Neural cell (in vitro differentiated cells): ENCODE measurements at regions not wholly inside any gene's neighbourhood (a gene's known extent, or its start where the extent isn't known, plus 50 kb on each side); places are given as distances from the start of the nearest gene placed in this dataset.

Experiments used
- H2AFZ ChIP-seq: fragments of 200-600, 300-800 bp; sonication (generic), shearing (Covaris generic); 2 replicates; pipeline ENCODE4 v1.6.0; 2014; ENCODE audit warnings: low read depth, mild to moderate bottlenecking, antibody characterized with exemption, low read length, moderate library complexity
- H3F3A ChIP-seq: fragments of 200-600 bp; shearing (Covaris generic); 2 replicates; pipeline ENCODE4 v1.6.1; 2016; ENCODE audit warnings: mild to moderate bottlenecking, moderate library complexity, mixed read lengths, antibody characterized with exemption, low read length; ENCODE audit not compliant: insufficient read depth, poor library complexity, severe bottlenecking
- H3K27ac ChIP-seq: fragments of 200-600, 300-800 bp; sonication (generic), shearing (Covaris generic); 2 replicates; pipeline ENCODE4 v1.5.1; 2014; ENCODE audit warnings: mild to moderate bottlenecking, low read length, moderate library complexity
- H3K27me3 ChIP-seq: fragments of 300-800, 200-600 bp; sonication (generic), shearing (Covaris generic); 2 replicates; pipeline ENCODE4 v1.6.0; 2014; ENCODE audit warnings: mild to moderate bottlenecking, low read depth, low read length, moderate library complexity; ENCODE audit not compliant: insufficient read depth
- H3K36me3 ChIP-seq: fragments of 300-800, 200-600 bp; sonication (generic), shearing (Covaris generic); 2 replicates; pipeline ENCODE4 v1.5.1; 2014; ENCODE audit warnings: mild to moderate bottlenecking, antibody characterized with exemption, low read length, moderate library complexity; ENCODE audit not compliant: insufficient read depth
- H3K4me2 ChIP-seq: fragments of 300-800, 200-600 bp; sonication (generic), shearing (Covaris generic); 2 replicates; pipeline ENCODE4 v1.6.0; 2014; ENCODE audit warnings: mild to moderate bottlenecking, low read length
- H3K4me3 ChIP-seq: fragments of 300-800, 200-600 bp; sonication (generic), shearing (Covaris generic); 2 replicates; pipeline ENCODE4 v1.5.1; 2014; ENCODE audit warnings: mild to moderate bottlenecking, low read length, moderate library complexity
- H3K79me2 ChIP-seq: fragments of 200-600 bp; shearing (Covaris generic); replicated peaks from 2 replicates; pipeline ENCODE4 v1.6.0; 2014; ENCODE audit warnings: mild to moderate bottlenecking, low read length, moderate library complexity; ENCODE audit not compliant: insufficient read depth
- H3K9ac ChIP-seq: fragments of 300-800, 200-600 bp; sonication (generic), shearing (Covaris generic); 2 replicates; pipeline ENCODE4 v1.6.1; 2016; ENCODE audit warnings: mild to moderate bottlenecking, low read length, mixed read lengths
- H3K9me2 ChIP-seq: fragments of 200-600 bp; shearing (Covaris generic); 2 replicates; pipeline ENCODE4 v1.6.1; 2016; ENCODE audit warnings: mild to moderate bottlenecking, low read length, mixed read lengths; ENCODE audit not compliant: insufficient read depth
- H3K9me3 ChIP-seq: fragments of 200-600, 300-800 bp; sonication (generic), shearing (Covaris generic); 2 replicates; pipeline ENCODE4 v1.6.1; 2016; ENCODE audit warnings: mild to moderate bottlenecking, mixed run types, low read length, moderate library complexity, mixed read lengths
- H4K20me1 ChIP-seq: fragments of 200-600 bp; shearing (Covaris generic); 2 replicates; pipeline ENCODE4 v1.6.1; 2016; ENCODE audit warnings: mild to moderate bottlenecking, mixed run types; ENCODE audit not compliant: insufficient read depth
- CTCF ChIP-seq: fragments of 450-650 bp; IDR thresholded peaks from 2 replicates; pipeline ENCODE4 v1.5.1; 2014; ENCODE audit warnings: antibody characterized with exemption, mild to moderate bottlenecking, moderate library complexity; ENCODE audit not compliant: poor library complexity, severe bottlenecking
- EP300 ChIP-seq: fragments of 450-650 bp; conservative IDR thresholded peaks from 2 replicates; pipeline ENCODE4 v1.6.1; 2014; ENCODE audit warnings: antibody characterized with exemption, mild to moderate bottlenecking, moderate library complexity; ENCODE audit not compliant: poor library complexity, severe bottlenecking
- EZH2 ChIP-seq: fragments of 200-600, 300-800 bp; shearing (Covaris generic), sonication (generic); IDR thresholded peaks from 2 replicates; pipeline ENCODE4 v1.6.1; 2014; ENCODE audit warnings: antibody characterized with exemption, low read length, borderline replicate concordance, mild to moderate bottlenecking; ENCODE audit not compliant: insufficient read depth, poor library complexity, severe bottlenecking
- MXI1 ChIP-seq: fragments of 450-650 bp; conservative IDR thresholded peaks from 2 replicates; pipeline ENCODE4 v1.6.1; 2014; ENCODE audit warnings: antibody characterized with exemption, mild to moderate bottlenecking; ENCODE audit not compliant: poor library complexity, severe bottlenecking
- POLR2AphosphoS5 ChIP-seq: IDR thresholded peaks from 2 replicates; pipeline ENCODE4 v1.6.1; 2012
- RAD21 ChIP-seq: fragments of 450-650 bp; conservative IDR thresholded peaks from 2 replicates; pipeline ENCODE4 v1.6.1; 2014; ENCODE audit warnings: antibody characterized with exemption, mild to moderate bottlenecking, moderate library complexity
- REST ChIP-seq: IDR thresholded peaks from 2 replicates; pipeline ENCODE4 v1.6.1; 2012; ENCODE audit warnings: borderline replicate concordance
- SMC3 ChIP-seq: fragments of 450-650 bp; conservative IDR thresholded peaks from 2 replicates; pipeline ENCODE4 v1.6.1; 2014; ENCODE audit warnings: antibody characterized with exemption, mild to moderate bottlenecking, moderate library complexity; ENCODE audit not compliant: poor library complexity
- TAF1 ChIP-seq: IDR thresholded peaks from 2 replicates; pipeline ENCODE4 v1.6.1; 2012; ENCODE audit warnings: low read depth
- small RNA-seq, 3 experiments: library from RNA; depleted of rRNA; stranded (forward); fragments of <200 nt; gene quantifications; one replicate each; pipeline ENCODE3, GENCODE V24; 2012

GRCh38 chr5:44441460-44441859 lies 52.2 kb upstream of the FGF10 start:
- H3K9ac ChIP-seq = no peak overlapping the region
- H3K9me3 ChIP-seq = no peaks in the 10 kb centered on the region
- no peak overlapping the region for H3K4me3 ChIP-seq
- no peaks in the 10 kb centered on the region for H3K36me3 ChIP-seq
- TF ChIP-seq EP300 (no peak), EZH2 (no peak), POLR2AphosphoS5 (no peak), CTCF (no peak), RAD21 (no peak), MXI1 (no peak), REST (no peak), TAF1 (no peak), SMC3 (no peak)
- no peak overlapping the region for H2AFZ ChIP-seq
- no peaks in the 10 kb centered on the region for H3K79me2 ChIP-seq
- H4K20me1 ChIP-seq = no peaks in the 10 kb centered on the region
- H3K27ac ChIP-seq = no peak overlapping the region
- H3K9me2 ChIP-seq = no peaks in the 10 kb centered on the region
- H3F3A ChIP-seq = no peaks in the 10 kb centered on the region
- no peaks in the 10 kb centered on the region for H3K27me3 ChIP-seq
- no peak overlapping the region for H3K4me2 ChIP-seq

- no peaks in the 10 kb centered on the region for H3K9me2 ChIP-seq
- no peak overlapping the region for H3K9ac ChIP-seq
- H3K9me3 ChIP-seq = no peaks in the 10 kb centered on the region
- H3K27ac ChIP-seq = no peak overlapping the region
- H3K4me3 ChIP-seq = no peak overlapping the region
- no peak overlapping the region for H2AFZ ChIP-seq
- no peaks in the 10 kb centered on the region for H3K36me3 ChIP-seq
- H3K4me2 ChIP-seq = no peak overlapping the region
- H3F3A ChIP-seq = no peaks in the 10 kb centered on the region
- no peaks in the 10 kb centered on the region for H3K27me3 ChIP-seq
- no peak for TF ChIP-seq MXI1
- TF ChIP-seq REST = no peak
- H4K20me1 ChIP-seq = no peaks in the 10 kb centered on the region
- no peaks in the 10 kb centered on the region for H3K79me2 ChIP-seq
Observed at GRCh38 chr5:44440186-44440585, 51.0 kb upstream of the FGF10 start.

Small RNA genes lying in the stretch of these regions (small RNA-seq; reads per million reads assigned to genes)
- gene RN7SL383P = 0 reads per million in 3 experiments
